IMR-90 (cell line): ENCODE measurements at regions not wholly inside any gene's neighbourhood (a gene's known extent, or its start where the extent isn't known, plus 50 kb on each side); places are given as distances from the start of the nearest gene placed in this dataset.

Experiments
- ATAC-seq: fragments of 200-7000 bp; cut with Tn5 transposase; 2 replicates; pipeline ENCODE4 v1.9.1; 2020; ENCODE audit warnings: low read depth, mild to moderate bottlenecking, moderate library complexity
- BruUV-seq: library from RNA; stranded (reverse); fragments of 400-500 nt; replicated peaks from 2 replicates; lab custom pipeline; 2021; lab: Mats Ljungman, UMichigan
- CTCF ChIA-PET: fragments of 300-600 bp; formaldehyde crosslinking; extraction: SDS; loops from one replicate; lab custom pipeline; 2021; ENCODE audit warnings: antibody characterized with exemption; lab: Yijun Ruan, JAX
- POLR2A ChIA-PET: fragments of 300-600 bp; sonication (Branson Sonifier 250); formaldehyde crosslinking; loops from one replicate; lab custom pipeline; 2022; ENCODE audit warnings: antibody characterized with exemption; ENCODE audit not compliant: unreplicated experiment; lab: Charles Lee
- DNase-seq: peaks from one replicate; pipeline ENCODE4 v3.0.0; 2013
- H2AFZ ChIP-seq: replicated peaks from 2 replicates; pipeline ENCODE3; 2013; ENCODE audit warnings: low read length, mild to moderate bottlenecking; ENCODE audit not compliant: poor library complexity
- H2AK5ac ChIP-seq: 2 replicates; pipeline ENCODE4 v1.6.1; 2013; ENCODE audit warnings: low read depth, low read length, inconsistent platforms
- H2AK9ac ChIP-seq: replicated peaks from 2 replicates; pipeline ENCODE3; 2013; ENCODE audit warnings: mild to moderate bottlenecking, low read depth, low read length, moderate library complexity; ENCODE audit not compliant: poor library complexity
- H2BK120ac ChIP-seq: 2 replicates; pipeline ENCODE4 v1.6.1; 2013; ENCODE audit warnings: low read depth, low read length, inconsistent platforms
- H2BK15ac ChIP-seq: 3 replicates; pipeline ENCODE4 v1.6.1; 2013; ENCODE audit warnings: low read depth, low read length, inconsistent platforms
- H2BK20ac ChIP-seq: 2 replicates; pipeline ENCODE4 v1.6.1; 2013; ENCODE audit warnings: low read depth, mild to moderate bottlenecking, inconsistent platforms, low read length, moderate library complexity
- H2BK5ac ChIP-seq: 2 replicates; pipeline ENCODE4 v1.6.1; 2013; ENCODE audit warnings: mild to moderate bottlenecking, low read depth, low read length, inconsistent platforms; ENCODE audit not compliant: poor library complexity, severe bottlenecking
- H3K14ac ChIP-seq: replicated peaks from 2 replicates; pipeline ENCODE4 v1.6.1; 2013; ENCODE audit warnings: low read depth, low read length, inconsistent platforms
- H3K18ac ChIP-seq: 2 replicates; pipeline ENCODE4 v1.6.1; 2013; ENCODE audit warnings: low read depth, low read length, control low read depth
- H3K23ac ChIP-seq: 2 replicates; pipeline ENCODE4 v1.6.1; 2013; ENCODE audit warnings: low read depth, low read length, inconsistent platforms
- H3K27ac ChIP-seq: 2 replicates; pipeline ENCODE4 v1.5.1; 2013; ENCODE audit warnings: mild to moderate bottlenecking, control low read depth, low read length; ENCODE audit not compliant: insufficient read depth
- H3K27me3 ChIP-seq: 2 replicates; pipeline ENCODE4 v1.6.1; 2013; ENCODE audit warnings: low read length; ENCODE audit not compliant: control insufficient read depth, insufficient read depth
- H3K36me3 ChIP-seq: 2 replicates; pipeline ENCODE4 v1.6.1; 2013; ENCODE audit warnings: low read length, mixed read lengths; ENCODE audit not compliant: control insufficient read depth, insufficient read depth
- H3K4ac ChIP-seq: 2 replicates; pipeline ENCODE4 v1.6.1; 2013; ENCODE audit warnings: low read depth, low read length, inconsistent platforms
- H3K4me1 ChIP-seq: 2 replicates; pipeline ENCODE4 v1.6.1; 2013; ENCODE audit warnings: low read length, mixed read lengths; ENCODE audit not compliant: control insufficient read depth, insufficient read depth
- H3K4me2 ChIP-seq: 2 replicates; pipeline ENCODE4 v1.6.1; 2013; ENCODE audit warnings: low read depth, mild to moderate bottlenecking, control low read depth, low read length, moderate library complexity
- H3K4me3 ChIP-seq: 2 replicates; pipeline ENCODE4 v1.5.1; 2013; ENCODE audit warnings: low read depth, mild to moderate bottlenecking, control low read depth, low read length, moderate library complexity; ENCODE audit not compliant: insufficient read depth
- H3K56ac ChIP-seq: 2 replicates; pipeline ENCODE4 v1.6.1; 2013; ENCODE audit warnings: low read length, inconsistent platforms; ENCODE audit not compliant: insufficient read depth; ENCODE audit errors: extremely low read depth
- H3K79me1 ChIP-seq, 2 experiments: 2 replicates each; pipeline ENCODE4 v1.6.1; 2013; ENCODE audit warnings: low read length in 2 of 2, inconsistent platforms in 1 of 2, low read depth in 1 of 2
- H3K9ac ChIP-seq: 2 replicates; pipeline ENCODE4 v1.6.1; 2013; ENCODE audit warnings: low read depth, low read length, control low read depth
- H3K9me1 ChIP-seq: 2 replicates; pipeline ENCODE4 v1.6.1; 2013; ENCODE audit warnings: low read length, inconsistent platforms; ENCODE audit not compliant: insufficient read depth
- H3K9me3 ChIP-seq: 2 replicates; pipeline ENCODE4 v1.6.1; 2013; ENCODE audit warnings: low read length; ENCODE audit not compliant: control insufficient read depth, insufficient read depth
- H4K20me1 ChIP-seq: 2 replicates; pipeline ENCODE4 v1.6.1; 2013; ENCODE audit warnings: low read length, inconsistent platforms; ENCODE audit not compliant: insufficient read depth
- H4K5ac ChIP-seq: 2 replicates; pipeline ENCODE4 v1.6.1; 2013; ENCODE audit warnings: mild to moderate bottlenecking, low read depth, low read length, control low read depth
- H4K8ac ChIP-seq, 2 experiments: 2 replicates each; pipeline ENCODE4 v1.6.1; 2013; ENCODE audit warnings: low read depth in 2 of 2, low read length in 2 of 2, control low read depth in 1 of 2, inconsistent platforms in 1 of 2
- H4K91ac ChIP-seq: 2 replicates; pipeline ENCODE4 v1.6.1; 2013; ENCODE audit warnings: low read depth, low read length, inconsistent platforms; ENCODE audit not compliant: insufficient read depth
- FOS ChIP-seq: fragments of 150-350 bp; IDR thresholded peaks from 2 replicates; pipeline ENCODE4 v1.6.1; 2016; ENCODE audit warnings: low read depth, low read length
- MXI1 ChIP-seq: IDR thresholded peaks from 2 replicates; pipeline ENCODE4 v1.6.1; 2012; ENCODE audit warnings: low read depth, mild to moderate bottlenecking, low read length, moderate library complexity, borderline replicate concordance
- NFE2L2 ChIP-seq: fragments of 150-350 bp; IDR thresholded peaks from 2 replicates; pipeline ENCODE4 v1.6.1; 2016; ENCODE audit warnings: low read depth, mild to moderate bottlenecking, low read length
- POLR2A ChIP-seq: IDR thresholded peaks from 2 replicates; pipeline ENCODE4 v1.6.1; 2012; ENCODE audit warnings: mild to moderate bottlenecking, low read depth, low read length
- RFX5 ChIP-seq: IDR thresholded peaks from 2 replicates; pipeline ENCODE4 v1.8.0; 2012; ENCODE audit warnings: low read depth, mild to moderate bottlenecking, low read length, moderate library complexity
- SMC3 ChIP-seq: fragments of 150-350 bp; IDR thresholded peaks from 2 replicates; pipeline ENCODE4 v1.6.1; 2016; ENCODE audit warnings: low read depth, mild to moderate bottlenecking, antibody characterized with exemption, low read length, moderate library complexity
- WGBS, 2 experiments: methylation state at CpG; one replicate each; pipeline versions ENCODE4 v1.1.5 to v1.1.7; 2013; ENCODE audit warnings: missing lambda C conversion rate in 2 of 2; ENCODE audit not compliant: insufficient read length in 1 of 2; ENCODE audit errors: extremely low coverage in 2 of 2; 5-methylcytosine and 5-hydroxymethylcytosine counted together
- dilution Hi-C: fragments of 300-500 bp; cut with HindIII; formaldehyde crosslinking; loops from one replicate; pipeline ENCODE4 v1.14.3; 2018; ENCODE audit warnings: low sequenced_read_pairs; ENCODE audit not compliant: unreplicated experiment
- in situ Hi-C: fragments of 300-500 bp; cut with MboI; formaldehyde crosslinking; loops from 3 replicates; pipeline ENCODE4 v1.14.3; 2019; ENCODE audit warnings: low sequenced_read_pairs, inconsistent platforms, mixed read lengths
- intact Hi-C: fragments of 100-400 bp; cut with micrococcal nuclease; formaldehyde crosslinking; loops from 2 replicates; pipeline ENCODE4 v1.10.0; 2022

DNA sequence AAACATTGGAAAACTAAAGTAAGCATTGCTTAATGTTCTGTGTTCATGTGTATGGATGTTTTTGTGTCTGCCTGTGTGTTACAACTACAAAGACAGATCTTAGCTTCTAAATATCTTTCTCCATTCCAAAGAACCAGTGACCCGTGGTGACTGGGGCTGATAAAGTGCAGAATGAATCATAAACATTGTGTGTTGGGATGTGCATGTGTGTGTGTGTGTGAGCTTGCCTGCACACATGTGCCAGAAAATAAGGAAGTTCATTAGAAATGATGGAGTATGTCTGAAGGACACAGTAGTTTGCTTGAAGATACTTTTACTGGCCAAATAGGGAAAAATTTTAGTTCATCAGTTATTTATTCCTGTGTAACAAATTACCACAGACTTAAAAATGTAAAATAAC, 756.6 kb upstream of the CELF4 start:
- H2AK5ac ChIP-seq: no peak overlapping the region

More for the DNA sequence above, 756.6 kb upstream of the CELF4 start:
- no peak overlapping the region for H3K18ac ChIP-seq
- H3K23ac ChIP-seq: no peak overlapping the region
- BruUV-seq: no TSS peak
- no peak overlapping the region for H3K27ac ChIP-seq
- H2BK20ac ChIP-seq: no peak overlapping the region
- POLR2A ChIA-PET: no interaction called here
- in situ Hi-C loops: no loop called here
- TF ChIP-seq FOS (no peak), POLR2A (no peak), MXI1 (no peak), NFE2L2 (no peak), SMC3 (no peak), RFX5 (no peak)
- no peak overlapping the region for H3K9ac ChIP-seq
- H3K27me3 ChIP-seq: no peaks in the 10 kb centered on the region
- H3K4me3 ChIP-seq: no peak overlapping the region
- no peak overlapping the region for H4K8ac ChIP-seq
- H4K20me1 ChIP-seq: no peaks in the 10 kb centered on the region
- no peak overlapping the region for H3K4me2 ChIP-seq
- H4K5ac ChIP-seq: no peak overlapping the region
- H2BK15ac ChIP-seq: no peak overlapping the region
- H4K91ac ChIP-seq: no peak overlapping the region
- dilution Hi-C loops: no loop called here
- ATAC-seq (no peak), DNase-seq (no peak)
- no peak overlapping the region for H3K4ac ChIP-seq
- no peaks in the 10 kb centered on the region for H3K36me3 ChIP-seq
- H3K9me1 ChIP-seq: no peaks in the 10 kb centered on the region
- no peak overlapping the region for H2BK120ac ChIP-seq
- no peak overlapping the region for H3K14ac ChIP-seq
- CTCF ChIA-PET: no interaction called here
- H3K9me3 ChIP-seq: peaks cover 2% of the 10 kb centered on the region; the same call in 1 of the 2 replicates
- no peaks in the 10 kb centered on the region for H3K4me1 ChIP-seq
- no peak overlapping the region for H2AFZ ChIP-seq
- no peaks in the 10 kb centered on the region for H3K79me1 ChIP-seq
- no peak overlapping the region for H2BK5ac ChIP-seq
- no peak overlapping the region for H2AK9ac ChIP-seq
- intact Hi-C loops: no loop called here
- no CpG with 5 or more reads among the region's 1 CpG for WGBS, 2 experiments
- H3K56ac ChIP-seq: no peak overlapping the region
